ENCODE measurements at regions not wholly inside any gene's neighbourhood (a gene's known extent, or its start where the extent isn't known, plus 50 kb on each side); places are given as distances from the start of the nearest gene placed in this dataset.

GRCh38 chr11:87437133-87437843 is 399.6 kb downstream of the TMEM135 start:
- H3K23ac ChIP-seq (ENCODE audit: insufficient read length): no peak overlapping the region
- H2BK20ac ChIP-seq (ENCODE audit: low read length): no peak overlapping the region
- ChIA-PET CTCF (ENCODE audit: partially characterized antibody) (interaction anchor here (1.0 to 1.6 kb wide), 3 partner anchors 9 to 14 kb away, joined by 3 to 4 read pairs (median 3); no protein-coding TSS in a partner anchor), POLR2A (ENCODE audit: partially characterized antibody) (no interaction called here)
- H3K56ac ChIP-seq (replicated peaks; ENCODE audit: insufficient read length, low read depth, low read length): no peak overlapping the region
- H3K4me2 ChIP-seq (ENCODE audit: insufficient read depth in 1 of 2, low read depth in 2 of 2, low read length in 2 of 2): no peak overlapping the region
- H3K79me2 ChIP-seq (ENCODE audit: control insufficient read depth in 1 of 2, insufficient read depth in 2 of 2, low read length in 2 of 2): no peaks in the 10 kb centered on the region
- H2BK15ac ChIP-seq (ENCODE audit: low read length): no peak overlapping the region
- no peak overlapping the region for H4K5ac ChIP-seq (ENCODE audit: insufficient read length, low read depth, low read length)
- H4K91ac ChIP-seq (replicated peaks; ENCODE audit: insufficient read length, low read length): no peak overlapping the region
- H4K8ac ChIP-seq (ENCODE audit: extremely low read depth, insufficient read depth, low read length): no peak overlapping the region
- TF ChIP-seq RFX5 (IDR thresholded peaks at IDR 0.05; ENCODE audit: borderline replicate concordance, low read depth, low read length): no peak
- TF ChIP-seq ATF2 (IDR thresholded peaks at IDR 0.05; ENCODE audit: low read length): no peak
- no peak for TF ChIP-seq SIN3A (conservative IDR thresholded peaks at IDR 0.05 in 1 of 2, IDR thresholded peaks at IDR 0.05 in 1 of 2; ENCODE audit: low read depth in 1 of 2, low read length in 2 of 2)
- TF ChIP-seq RBBP5 (IDR thresholded peaks at IDR 0.05; ENCODE audit: borderline replicate concordance, low read depth, low read length): no peak
- TF ChIP-seq TEAD4 (IDR thresholded peaks at IDR 0.05; ENCODE audit: low read depth, low read length): no peak
- TF ChIP-seq GABPA (IDR thresholded peaks at IDR 0.05; ENCODE audit: borderline replicate concordance, insufficient read depth, low read length): no peak
- TF ChIP-seq BACH1 (IDR thresholded peaks at IDR 0.05; ENCODE audit: low read length): no peak
- TF ChIP-seq FOSL1 (IDR thresholded peaks at IDR 0.05; ENCODE audit: insufficient read depth, low read depth, low read length): no peak
- no peak overlapping the region for H3K27ac ChIP-seq (ENCODE audit: low read depth, low read length)
- H3K18ac ChIP-seq (ENCODE audit: extremely low read depth, low read length): no peak overlapping the region
- 84% methylated on average over 5 of the region's 5 CpGs; no CpG with 5 or more reads in 1 of the 2 experiments for WGBS, 2 experiments (ENCODE audit: extremely low coverage in 1 of 2, insufficient coverage in 1 of 2, insufficient read length in 1 of 2, insufficient replicate concordance in 2 of 2, low coverage in 1 of 2, low lambda C conversion rate in 2 of 2, missing lambda C conversion rate in 1 of 2)
- H3K9ac ChIP-seq (replicated peaks in 1 of 4; ENCODE audit: extremely low read depth in 1 of 4, low read depth in 3 of 4, low read length in 3 of 4): no peak overlapping the region
- no peaks in the 10 kb centered on the region for H3K36me3 ChIP-seq (ENCODE audit: control insufficient read depth in 2 of 4, insufficient read depth in 4 of 4, low read length in 3 of 4)
- no peak overlapping the region for H2BK5ac ChIP-seq (ENCODE audit: low read depth, low read length)
- H2BK120ac ChIP-seq (replicated peaks; ENCODE audit: low read depth, low read length): no peak overlapping the region
- no peak for FAIRE-seq
- H3K4ac ChIP-seq (replicated peaks; ENCODE audit: insufficient read length, low read depth, low read length): no peak overlapping the region
- no peak overlapping the region for H3K4me3 ChIP-seq (ENCODE audit: extremely low read depth in 1 of 4, insufficient read depth in 2 of 4, low read depth in 3 of 4, low read length in 4 of 4)
- H4K20me1 ChIP-seq (replicated peaks in 1 of 2; ENCODE audit: control insufficient read depth in 1 of 2, insufficient read depth in 2 of 2, low read length in 2 of 2): no peaks in the 10 kb centered on the region
- no peak overlapping the region for H2BK12ac ChIP-seq (ENCODE audit: low read depth, low read length)
- H3K79me1 ChIP-seq (ENCODE audit: low read depth, low read length): no peaks in the 10 kb centered on the region
- no peak for DNase-seq (ENCODE audit: low read depth in 1 of 2, low spot score in 2 of 2)
- no peak overlapping the region for H2AK5ac ChIP-seq (ENCODE audit: low read depth, low read length)
- no peak overlapping the region for H2AFZ ChIP-seq (ENCODE audit: low read length)
- H3K27me3 ChIP-seq (replicated peaks in 1 of 4; ENCODE audit: control insufficient read depth in 3 of 4, extremely low read depth in 1 of 4, insufficient read depth in 3 of 4, low read length in 3 of 4): no peaks in the 10 kb centered on the region
- H3K23me2 ChIP-seq (ENCODE audit: low read depth, low read length): no peaks in the 10 kb centered on the region
- no peak overlapping the region for H3K14ac ChIP-seq (ENCODE audit: insufficient read length)
- no peaks in the 10 kb centered on the region for H3K4me1 ChIP-seq (replicated peaks in 1 of 4; ENCODE audit: control insufficient read depth in 3 of 4, insufficient read depth in 4 of 4, low read length in 3 of 4)
- no peaks in the 10 kb centered on the region for H3K9me3 ChIP-seq (ENCODE audit: insufficient read depth in 2 of 2, low read depth in 1 of 2, low read length in 1 of 2)
